GM23338 (cell line): ENCODE measurements at regions not wholly inside any gene's neighbourhood (a gene's known extent, or its start where the extent isn't known, plus 50 kb on each side); places are given as distances from the start of the nearest gene placed in this dataset.
A peak's percentile ranks its signal among the peaks of the same experiment; 100 is the strongest.

Experiments used
- ATAC-seq: fragments of 200-7000 bp; cut with Tn5 transposase; 3 replicates; pipeline ENCODE4 v1.9.1; 2020
- DNase-seq: peaks from one replicate; pipeline ENCODE4 v3.0.0-alpha.2; 2015; ENCODE audit warnings: low spot score
- H2AFZ ChIP-seq: fragments of 200-600 bp; sonication (generic); 2 replicates; pipeline ENCODE4 v1.8.0; 2016; ENCODE audit warnings: antibody characterized with exemption, mild to moderate bottlenecking, moderate library complexity
- H3F3A ChIP-seq: fragments of 200-600 bp; sonication (generic); replicated peaks from 2 replicates; pipeline ENCODE4 v1.8.0; 2017; ENCODE audit warnings: antibody characterized with exemption, mixed run types, low read depth
- H3K27ac ChIP-seq: fragments of 200-600 bp; sonication (generic); 2 replicates; pipeline ENCODE4 v1.6.1; 2016; ENCODE audit warnings: low read depth
- H3K27me3 ChIP-seq: fragments of 200-600 bp; sonication (generic); 2 replicates; pipeline ENCODE4 v1.8.0; 2016; ENCODE audit warnings: mild to moderate bottlenecking, mixed run types, moderate library complexity; ENCODE audit not compliant: insufficient read depth
- H3K36me3 ChIP-seq: fragments of 200-600 bp; sonication (generic); 2 replicates; pipeline ENCODE4 v1.8.0; 2016; ENCODE audit warnings: mild to moderate bottlenecking; ENCODE audit not compliant: insufficient read depth
- H3K4me1 ChIP-seq: fragments of 200-600 bp; sonication (generic); 2 replicates; pipeline ENCODE4 v1.8.0; 2016; ENCODE audit warnings: mild to moderate bottlenecking, moderate library complexity; ENCODE audit not compliant: insufficient read depth
- H3K4me2 ChIP-seq: fragments of 200-600 bp; sonication (generic); 2 replicates; pipeline ENCODE4 v1.7.1; 2017; ENCODE audit warnings: mixed run types
- H3K4me3 ChIP-seq: fragments of 200-600 bp; sonication (generic); 2 replicates; pipeline ENCODE4 v1.6.1; 2016; ENCODE audit warnings: mixed run types
- H3K79me2 ChIP-seq: fragments of 200-600 bp; sonication (generic); replicated peaks from 2 replicates; pipeline ENCODE4 v1.8.0; 2017; ENCODE audit warnings: mild to moderate bottlenecking; ENCODE audit not compliant: insufficient read depth
- H3K9me2 ChIP-seq: fragments of 200-600 bp; sonication (generic); 2 replicates; pipeline ENCODE4 v1.8.0; 2017; ENCODE audit not compliant: insufficient read depth
- H4K20me1 ChIP-seq: fragments of 200-600 bp; sonication (generic); replicated peaks from 2 replicates; pipeline ENCODE4 v1.8.0; 2017; ENCODE audit warnings: mild to moderate bottlenecking; ENCODE audit not compliant: insufficient read depth
- H3K27ac Mint-ChIP-seq: 2 replicates; pipeline ENCODE4 v1.8.0; 2020; ENCODE audit warnings: inconsistent platforms, mild to moderate bottlenecking, moderate library complexity, mixed read lengths
- H3K27me3 Mint-ChIP-seq: 3 replicates; pipeline ENCODE4 v1.8.0; 2022; ENCODE audit warnings: low read depth, mild to moderate bottlenecking, moderate library complexity, mixed read lengths, inconsistent platforms; ENCODE audit not compliant: insufficient read depth, poor library complexity
- H3K36me3 Mint-ChIP-seq: 3 replicates; pipeline ENCODE4 v1.8.0; 2021; ENCODE audit warnings: low read depth, mild to moderate bottlenecking, inconsistent platforms, moderate library complexity, mixed read lengths
- H3K4me1 Mint-ChIP-seq: 3 replicates; pipeline ENCODE4 v1.8.0; 2020; ENCODE audit warnings: mild to moderate bottlenecking, inconsistent platforms, mixed read lengths
- H3K4me3 Mint-ChIP-seq: 3 replicates; pipeline ENCODE4 v1.8.0; 2021; ENCODE audit warnings: moderate library complexity, mild to moderate bottlenecking, inconsistent platforms, mixed read lengths
- H3K9me3 Mint-ChIP-seq: 3 replicates; pipeline ENCODE4 v1.8.0; 2020; ENCODE audit warnings: moderate library complexity, mild to moderate bottlenecking, inconsistent platforms, mixed read lengths
- EZH2 ChIP-seq: fragments of 200-600 bp; sonication (generic); IDR thresholded peaks from one replicate; pipeline ENCODE4 v1.8.0; 2017; ENCODE audit warnings: antibody characterized with exemption, mild to moderate bottlenecking, low read depth; ENCODE audit not compliant: unreplicated experiment
- EZH2phosphoT487 ChIP-seq: fragments of 200-600 bp; sonication (generic); IDR thresholded peaks from one replicate; pipeline ENCODE4 v1.8.1; 2018; ENCODE audit warnings: antibody characterized with exemption; ENCODE audit not compliant: unreplicated experiment
- NANOG ChIP-seq: IDR thresholded peaks from 2 replicates; pipeline ENCODE4 v1.6.1; 2016; ENCODE audit warnings: antibody characterized with exemption, borderline replicate concordance
- POLR2AphosphoS5 ChIP-seq: IDR thresholded peaks from 2 replicates; pipeline ENCODE4 v1.6.1; 2016; ENCODE audit warnings: antibody characterized with exemption, low read depth
- STAT1 ChIP-seq: IDR thresholded peaks from one replicate; pipeline ENCODE4 v1.6.1; 2016; ENCODE audit warnings: antibody characterized with exemption; ENCODE audit not compliant: unreplicated experiment
- TF ChIP-seq, protein P1 (sequence below): fragments of 250-450 bp; sonication (Bioruptor Pico); IDR thresholded peaks from 2 replicates; pipeline ENCODE4 v1.5.0; 2020; ENCODE audit warnings: mild to moderate bottlenecking, moderate library complexity
- TF ChIP-seq, protein P2 (sequence below), 2 experiments: fragments of 200-600 bp in 1 of 2; sonication (generic) in 1 of 2; conservative IDR thresholded peaks; 2 replicates each; pipeline versions ENCODE4 v1.5.1 to v1.6.1; 2016 to 2017; ENCODE audit warnings: antibody characterized with exemption in 2 of 2, low read depth in 2 of 2, mild to moderate bottlenecking in 2 of 2, moderate library complexity in 1 of 2

DNA sequence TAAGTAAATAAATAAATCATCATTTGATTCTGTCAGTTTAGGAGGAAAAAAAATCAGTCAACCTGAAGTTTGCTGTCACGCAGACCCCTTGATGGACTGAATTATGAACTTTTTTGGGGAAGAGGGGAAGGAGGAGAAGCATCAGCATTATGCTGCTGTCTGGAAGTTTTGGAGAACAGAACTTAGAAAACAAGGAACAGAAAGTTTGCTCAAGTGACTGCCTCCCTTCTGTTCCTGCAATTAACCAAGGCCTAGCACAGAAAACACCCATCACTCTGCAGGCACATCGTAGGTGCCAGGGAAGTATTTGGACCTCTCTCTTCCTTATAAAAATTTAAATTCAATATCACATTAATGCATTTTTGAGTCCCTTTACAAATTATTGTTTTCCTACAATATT is 283.8 kb downstream of the VRK1 start:
- TF ChIP-seq NANOG (no peak), EZH2phosphoT487 (no peak), POLR2AphosphoS5 (no peak), STAT1 (no peak)
- TF ChIP-seq, protein P1, sequence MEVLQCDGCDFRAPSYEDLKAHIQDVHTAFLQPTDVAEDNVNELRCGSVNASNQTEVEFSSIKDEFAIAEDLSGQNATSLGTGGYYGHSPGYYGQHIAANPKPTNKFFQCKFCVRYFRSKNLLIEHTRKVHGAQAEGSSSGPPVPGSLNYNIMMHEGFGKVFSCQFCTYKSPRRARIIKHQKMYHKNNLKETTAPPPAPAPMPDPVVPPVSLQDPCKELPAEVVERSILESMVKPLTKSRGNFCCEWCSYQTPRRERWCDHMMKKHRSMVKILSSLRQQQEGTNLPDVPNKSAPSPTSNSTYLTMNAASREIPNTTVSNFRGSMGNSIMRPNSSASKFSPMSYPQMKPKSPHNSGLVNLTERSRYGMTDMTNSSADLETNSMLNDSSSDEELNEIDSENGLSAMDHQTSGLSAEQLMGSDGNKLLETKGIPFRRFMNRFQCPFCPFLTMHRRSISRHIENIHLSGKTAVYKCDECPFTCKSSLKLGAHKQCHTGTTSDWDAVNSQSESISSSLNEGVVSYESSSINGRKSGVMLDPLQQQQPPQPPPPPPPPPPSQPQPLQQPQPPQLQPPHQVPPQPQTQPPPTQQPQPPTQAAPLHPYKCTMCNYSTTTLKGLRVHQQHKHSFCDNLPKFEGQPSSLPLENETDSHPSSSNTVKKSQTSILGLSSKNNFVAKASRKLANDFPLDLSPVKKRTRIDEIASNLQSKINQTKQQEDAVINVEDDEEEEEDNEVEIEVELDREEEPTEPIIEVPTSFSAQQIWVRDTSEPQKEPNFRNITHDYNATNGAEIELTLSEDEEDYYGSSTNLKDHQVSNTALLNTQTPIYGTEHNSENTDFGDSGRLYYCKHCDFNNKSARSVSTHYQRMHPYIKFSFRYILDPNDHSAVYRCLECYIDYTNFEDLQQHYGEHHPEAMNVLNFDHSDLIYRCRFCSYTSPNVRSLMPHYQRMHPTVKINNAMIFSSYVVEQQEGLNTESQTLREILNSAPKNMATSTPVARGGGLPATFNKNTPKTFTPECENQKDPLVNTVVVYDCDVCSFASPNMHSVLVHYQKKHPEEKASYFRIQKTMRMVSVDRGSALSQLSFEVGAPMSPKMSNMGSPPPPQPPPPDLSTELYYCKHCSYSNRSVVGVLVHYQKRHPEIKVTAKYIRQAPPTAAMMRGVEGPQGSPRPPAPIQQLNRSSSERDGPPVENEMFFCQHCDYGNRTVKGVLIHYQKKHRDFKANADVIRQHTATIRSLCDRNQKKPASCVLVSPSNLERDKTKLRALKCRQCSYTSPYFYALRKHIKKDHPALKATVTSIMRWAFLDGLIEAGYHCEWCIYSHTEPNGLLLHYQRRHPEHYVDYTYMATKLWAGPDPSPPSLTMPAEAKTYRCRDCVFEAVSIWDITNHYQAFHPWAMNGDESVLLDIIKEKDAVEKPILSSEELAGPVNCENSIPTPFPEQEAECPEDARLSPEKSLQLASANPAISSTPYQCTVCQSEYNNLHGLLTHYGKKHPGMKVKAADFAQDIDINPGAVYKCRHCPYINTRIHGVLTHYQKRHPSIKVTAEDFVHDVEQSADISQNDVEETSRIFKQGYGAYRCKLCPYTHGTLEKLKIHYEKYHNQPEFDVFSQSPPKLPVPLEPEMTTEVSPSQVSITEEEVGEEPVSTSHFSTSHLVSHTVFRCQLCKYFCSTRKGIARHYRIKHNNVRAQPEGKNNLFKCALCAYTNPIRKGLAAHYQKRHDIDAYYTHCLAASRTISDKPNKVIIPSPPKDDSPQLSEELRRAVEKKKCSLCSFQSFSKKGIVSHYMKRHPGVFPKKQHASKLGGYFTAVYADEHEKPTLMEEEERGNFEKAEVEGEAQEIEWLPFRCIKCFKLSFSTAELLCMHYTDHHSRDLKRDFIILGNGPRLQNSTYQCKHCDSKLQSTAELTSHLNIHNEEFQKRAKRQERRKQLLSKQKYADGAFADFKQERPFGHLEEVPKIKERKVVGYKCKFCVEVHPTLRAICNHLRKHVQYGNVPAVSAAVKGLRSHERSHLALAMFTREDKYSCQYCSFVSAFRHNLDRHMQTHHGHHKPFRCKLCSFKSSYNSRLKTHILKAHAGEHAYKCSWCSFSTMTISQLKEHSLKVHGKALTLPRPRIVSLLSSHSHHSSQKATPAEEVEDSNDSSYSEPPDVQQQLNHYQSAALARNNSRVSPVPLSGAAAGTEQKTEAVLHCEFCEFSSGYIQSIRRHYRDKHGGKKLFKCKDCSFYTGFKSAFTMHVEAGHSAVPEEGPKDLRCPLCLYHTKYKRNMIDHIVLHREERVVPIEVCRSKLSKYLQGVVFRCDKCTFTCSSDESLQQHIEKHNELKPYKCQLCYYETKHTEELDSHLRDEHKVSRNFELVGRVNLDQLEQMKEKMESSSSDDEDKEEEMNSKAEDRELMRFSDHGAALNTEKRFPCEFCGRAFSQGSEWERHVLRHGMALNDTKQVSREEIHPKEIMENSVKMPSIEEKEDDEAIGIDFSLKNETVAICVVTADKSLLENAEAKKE (CRISPR knock-in tag): no peak
- no peak overlapping the region for H3K27ac ChIP-seq
- DNase-seq (no peak), ATAC-seq (no peak)
- H3K27ac Mint-ChIP-seq: no peak overlapping the region
- H3K9me2 ChIP-seq: no peaks in the 10 kb centered on the region; the same call in 1 of the 2 replicates
- no peak overlapping the region for H3K4me3 ChIP-seq
- no peaks in the 10 kb centered on the region for H3K4me1 ChIP-seq
- no peaks in the 10 kb centered on the region for H4K20me1 ChIP-seq
- H3K36me3 Mint-ChIP-seq: no peaks in the 10 kb centered on the region
- H2AFZ ChIP-seq: no peak overlapping the region
- H3K4me1 Mint-ChIP-seq: no peaks in the 10 kb centered on the region
- no peaks in the 10 kb centered on the region for H3F3A ChIP-seq
- H3K4me2 ChIP-seq: no peak overlapping the region
- no peak overlapping the region for H3K4me3 Mint-ChIP-seq
- H3K27me3 ChIP-seq: no peaks in the 10 kb centered on the region
- no peaks in the 10 kb centered on the region; the same call in 1 of the 3 replicates for H3K9me3 Mint-ChIP-seq
- no peaks in the 10 kb centered on the region for H3K36me3 ChIP-seq
- H3K27me3 Mint-ChIP-seq: no peaks in the 10 kb centered on the region
- H3K79me2 ChIP-seq: no peaks in the 10 kb centered on the region

DNA sequence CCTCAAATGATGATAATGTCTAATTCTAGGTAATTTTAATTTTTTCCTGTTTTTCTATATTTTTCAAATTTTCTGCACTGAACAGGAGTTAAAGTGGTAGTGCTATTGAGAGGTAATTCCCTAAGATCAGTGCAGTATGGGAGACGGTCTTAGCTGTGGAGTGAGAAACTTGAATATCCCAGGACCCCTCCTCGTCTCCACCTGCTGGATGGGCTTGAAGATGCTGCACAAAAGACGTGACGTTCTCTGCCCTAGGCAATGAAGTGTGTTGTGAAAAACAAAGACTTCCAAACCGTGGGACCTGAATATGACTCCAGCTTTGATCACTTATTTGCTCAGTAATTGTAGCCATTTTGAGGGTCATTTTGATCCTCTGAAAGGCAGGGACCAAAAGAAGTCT is 298.1 kb downstream of the VRK1 start:
- peak; percentile 87 for ATAC-seq
- Mint-ChIP-seq H3K9me3 (no peaks in the 10 kb centered on the region), H3K4me3 (no peak overlapping the region)

More for the DNA sequence above, 298.1 kb downstream of the VRK1 start:
- peak; percentile 66 for DNase-seq
- Mint-ChIP-seq H3K27me3 (no peaks in the 10 kb centered on the region), H3K4me1 (peaks cover 4% of the 10 kb centered on the region; the same call in 2 of the 3 replicates), H3K27ac (no peak overlapping the region), H3K36me3 (no peaks in the 10 kb centered on the region)
- TF ChIP-seq EZH2 (no peak), EZH2phosphoT487 (no peak)
- TF ChIP-seq, protein P2, sequence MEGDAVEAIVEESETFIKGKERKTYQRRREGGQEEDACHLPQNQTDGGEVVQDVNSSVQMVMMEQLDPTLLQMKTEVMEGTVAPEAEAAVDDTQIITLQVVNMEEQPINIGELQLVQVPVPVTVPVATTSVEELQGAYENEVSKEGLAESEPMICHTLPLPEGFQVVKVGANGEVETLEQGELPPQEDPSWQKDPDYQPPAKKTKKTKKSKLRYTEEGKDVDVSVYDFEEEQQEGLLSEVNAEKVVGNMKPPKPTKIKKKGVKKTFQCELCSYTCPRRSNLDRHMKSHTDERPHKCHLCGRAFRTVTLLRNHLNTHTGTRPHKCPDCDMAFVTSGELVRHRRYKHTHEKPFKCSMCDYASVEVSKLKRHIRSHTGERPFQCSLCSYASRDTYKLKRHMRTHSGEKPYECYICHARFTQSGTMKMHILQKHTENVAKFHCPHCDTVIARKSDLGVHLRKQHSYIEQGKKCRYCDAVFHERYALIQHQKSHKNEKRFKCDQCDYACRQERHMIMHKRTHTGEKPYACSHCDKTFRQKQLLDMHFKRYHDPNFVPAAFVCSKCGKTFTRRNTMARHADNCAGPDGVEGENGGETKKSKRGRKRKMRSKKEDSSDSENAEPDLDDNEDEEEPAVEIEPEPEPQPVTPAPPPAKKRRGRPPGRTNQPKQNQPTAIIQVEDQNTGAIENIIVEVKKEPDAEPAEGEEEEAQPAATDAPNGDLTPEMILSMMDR (conservative IDR thresholded peaks at IDR 0.05; ENCODE audit: low read depth in 2 of 2): peak; percentile 53 to 64
- Histone ChIP-seq H3K79me2 (no peaks in the 10 kb centered on the region), H3K4me3 (no peak overlapping the region), H3K36me3 (no peaks in the 10 kb centered on the region), H3F3A (no peaks in the 10 kb centered on the region), H3K4me1 (peaks cover 4% of the 10 kb centered on the region; the same call in 1 of the 2 replicates), H3K27me3 (no peaks in the 10 kb centered on the region), H3K9me2 (no peaks in the 10 kb centered on the region; the same call in 1 of the 2 replicates), H3K4me2 (no peak overlapping the region), H4K20me1 (no peaks in the 10 kb centered on the region), H3K27ac (no peak overlapping the region), H2AFZ (no peak overlapping the region)
